ENCODE measurements at regions not wholly inside any gene's neighbourhood (a gene's known extent, or its start where the extent isn't known, plus 50 kb on each side); places are given as distances from the start of the nearest gene placed in this dataset.

DNA sequence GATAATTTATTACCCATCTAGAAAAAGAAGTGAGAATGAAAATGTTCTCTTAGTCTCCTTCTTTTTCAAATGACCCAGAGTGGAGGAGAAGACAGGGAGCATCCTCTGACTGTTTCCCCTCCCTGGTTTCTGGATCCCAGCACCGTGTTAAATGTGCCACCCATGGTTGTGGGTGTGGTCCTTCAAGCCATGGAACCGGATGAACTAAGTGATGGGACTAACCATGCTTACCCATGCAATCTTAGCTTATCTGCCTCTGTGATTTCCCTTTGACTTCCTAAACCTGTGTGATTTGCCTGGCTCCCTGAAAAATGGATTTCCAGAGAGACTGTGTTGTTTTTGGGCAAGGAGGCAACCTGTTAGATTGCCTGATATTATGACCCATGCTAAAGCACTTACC is 437.1 kb downstream of the MAGEB5 start:
- no peak for TF ChIP-seq CTCF (IDR thresholded peaks at IDR 0.05)
- no peak for TF ChIP-seq POLR2A (IDR thresholded peaks at IDR 0.05)
- TF ChIP-seq POLR2AphosphoS5 (IDR thresholded peaks at IDR 0.05) = no peak
- TF ChIP-seq EP300 (IDR thresholded peaks at IDR 0.05) = no peak
